Glutamatergic neuron (in vitro differentiated cells): ENCODE measurements at regions not wholly inside any gene's neighbourhood (a gene's known extent, or its start where the extent isn't known, plus 50 kb on each side); places are given as distances from the start of the nearest gene placed in this dataset.
"Not testable (repeated sequence)": the region's sequence is repeated elsewhere in the genome, so short reads cannot be mapped to it uniquely, and the experiment has no call there.

ENCODE experiments used
- DNase-seq: peaks from one replicate; pipeline ENCODE4 v3.0.0; 2022
- H3K27ac Mint-ChIP-seq: one replicate; pipeline ENCODE4 v1.8.0; 2020; ENCODE audit warnings: mild to moderate bottlenecking, mixed read lengths, inconsistent platforms; ENCODE audit not compliant: unreplicated experiment
- H3K27me3 Mint-ChIP-seq: one replicate; pipeline ENCODE4 v1.8.0; 2020; ENCODE audit warnings: mild to moderate bottlenecking, moderate library complexity, mixed read lengths, inconsistent platforms; ENCODE audit not compliant: unreplicated experiment
- H3K36me3 Mint-ChIP-seq: one replicate; pipeline ENCODE4 v1.8.0; 2020; ENCODE audit warnings: mild to moderate bottlenecking, mixed read lengths, inconsistent platforms; ENCODE audit not compliant: unreplicated experiment
- H3K4me1 Mint-ChIP-seq: one replicate; pipeline ENCODE4 v1.8.0; 2020; ENCODE audit warnings: mild to moderate bottlenecking, low read depth, mixed read lengths, inconsistent platforms; ENCODE audit not compliant: unreplicated experiment
- H3K4me3 Mint-ChIP-seq: one replicate; pipeline ENCODE4 v1.8.0; 2020; ENCODE audit warnings: mild to moderate bottlenecking, mixed read lengths, inconsistent platforms; ENCODE audit not compliant: unreplicated experiment
- H3K9me3 Mint-ChIP-seq: one replicate; pipeline ENCODE4 v1.8.0; 2020; ENCODE audit warnings: mild to moderate bottlenecking, moderate library complexity, mixed read lengths, inconsistent platforms; ENCODE audit not compliant: unreplicated experiment
- CTCF ChIP-seq: fragments of 200-600 bp; sonication (generic); IDR thresholded peaks from one replicate; pipeline ENCODE4 v1.5.0; 2021; ENCODE audit not compliant: partially characterized antibody, unreplicated experiment

GRCh38 chr5:67770431-67771025 lies 445.0 kb upstream of the PIK3R1 start:
- Mint-ChIP-seq H3K4me3 (no peak overlapping the region), H3K27me3 (no peaks in the 10 kb centered on the region), H3K9me3 (no peaks in the 10 kb centered on the region), H3K27ac (no peak overlapping the region), H3K4me1 (peaks cover 2% of the 10 kb centered on the region), H3K36me3 (peaks cover 5% of the 10 kb centered on the region)
- no peak for TF ChIP-seq CTCF
- no peak for DNase-seq

- DNase-seq, result no peak
- peaks cover 2% of the 10 kb centered on the region for H3K27me3 Mint-ChIP-seq
- H3K4me3 Mint-ChIP-seq, result no peak overlapping the region
- no peak overlapping the region for H3K27ac Mint-ChIP-seq
- H3K36me3 Mint-ChIP-seq, result peaks cover 11% of the 10 kb centered on the region
- H3K4me1 Mint-ChIP-seq, result no peaks in the 10 kb centered on the region
- no peaks in the 10 kb centered on the region for H3K9me3 Mint-ChIP-seq
- TF ChIP-seq CTCF, result no peak
Measured at GRCh38 chr5:67765697-67766096, 449.9 kb upstream of the PIK3R1 start.

GRCh38 chr5:67757771-67758170 lies 457.8 kb upstream of the PIK3R1 start:
- H3K27me3 Mint-ChIP-seq, H3K4me3 Mint-ChIP-seq, H3K27ac Mint-ChIP-seq, H3K4me1 Mint-ChIP-seq, DNase-seq: not testable (repeated sequence)
- Mint-ChIP-seq H3K9me3 (peaks cover 11% of the 10 kb centered on the region), H3K36me3 (peaks cover 19% of the 10 kb centered on the region)

- no peaks in the 10 kb centered on the region for H3K27me3 Mint-ChIP-seq
- H3K36me3 Mint-ChIP-seq, result peaks cover 16% of the 10 kb centered on the region
- peaks cover 7% of the 10 kb centered on the region for H3K4me1 Mint-ChIP-seq
- peaks cover 12% of the 10 kb centered on the region for H3K9me3 Mint-ChIP-seq
- DNase-seq, result no peak
- TF ChIP-seq CTCF, result no peak
- H3K27ac Mint-ChIP-seq, result no peak overlapping the region
- H3K4me3 Mint-ChIP-seq, result no peak overlapping the region
Measured at GRCh38 chr5:67752357-67752708, 463.2 kb upstream of the PIK3R1 start.

GRCh38 chr5:67748165-67748690 lies 467.3 kb upstream of the PIK3R1 start:
- Mint-ChIP-seq H3K4me1 (peaks cover 7% of the 10 kb centered on the region), H3K27ac (peak overlapping the region; percentile 20), H3K27me3 (no peaks in the 10 kb centered on the region), H3K4me3 (no peak overlapping the region), H3K9me3 (peaks cover 13% of the 10 kb centered on the region), H3K36me3 (peaks cover 24% of the 10 kb centered on the region)
- no peak for DNase-seq
- no peak for TF ChIP-seq CTCF

GRCh38 chr5:67747096-67747495 lies 468.5 kb upstream of the PIK3R1 start:
- H3K4me3 Mint-ChIP-seq, result no peak overlapping the region
- no peak for DNase-seq
- no peak overlapping the region for H3K27ac Mint-ChIP-seq
- peaks cover 7% of the 10 kb centered on the region for H3K4me1 Mint-ChIP-seq
- H3K9me3 Mint-ChIP-seq, result peaks cover 13% of the 10 kb centered on the region
- no peak for TF ChIP-seq CTCF
- H3K36me3 Mint-ChIP-seq, result peaks cover 19% of the 10 kb centered on the region
- H3K27me3 Mint-ChIP-seq, result no peaks in the 10 kb centered on the region

- peaks cover 13% of the 10 kb centered on the region for H3K9me3 Mint-ChIP-seq
- DNase-seq, H3K4me3 Mint-ChIP-seq, H3K27ac Mint-ChIP-seq, H3K4me1 Mint-ChIP-seq, H3K27me3 Mint-ChIP-seq: not testable (repeated sequence)
- peaks cover 19% of the 10 kb centered on the region for H3K36me3 Mint-ChIP-seq
Measured at GRCh38 chr5:67746608-67747007, 468.9 kb upstream of the PIK3R1 start.
